GM12878 (cell line): ENCODE measurements at regions not wholly inside any gene's neighbourhood (a gene's known extent, or its start where the extent isn't known, plus 50 kb on each side); places are given as distances from the start of the nearest gene placed in this dataset.

Source experiments
- ATAC-seq: fragments of 200-7000 bp; cut with Tn5 transposase; 3 replicates; pipeline ENCODE4 v1.9.1; 2020; ENCODE audit warnings: mild to moderate bottlenecking, moderate library complexity
- BruUV-seq: library from RNA; stranded (reverse); fragments of 400-500 nt; replicated peaks from 2 replicates; lab custom pipeline; 2021; lab: Mats Ljungman, UMichigan
- CTCF ChIA-PET: fragments of 300-600 bp; sonication (Branson Sonifier 250); formaldehyde crosslinking; extraction: SDS; loops from one replicate; lab custom pipeline; 2021; ENCODE audit warnings: inconsistent platforms; lab: Yijun Ruan, JAX
- POLR2A ChIA-PET: fragments of 350-600 bp; formaldehyde crosslinking; extraction: SDS; loops from one replicate; lab custom pipeline; 2021; ENCODE audit warnings: inconsistent platforms; lab: Charles Lee
- RAD21 ChIA-PET: fragments of 300-600 bp; sonication (Branson Sonifier 250); formaldehyde crosslinking; loops from one replicate; lab custom pipeline; 2023; ENCODE audit warnings: antibody characterized with exemption; ENCODE audit not compliant: unreplicated experiment; lab: Charles Lee
- SMC1A ChIA-PET: fragments of 300-600 bp; sonication (Branson Sonifier 250); formaldehyde crosslinking; loops from one replicate; lab custom pipeline; 2023; ENCODE audit not compliant: unreplicated experiment, uncharacterized antibody; lab: Charles Lee
- DNase-seq: peaks from one replicate; pipeline ENCODE4 v3.0.0-alpha.2; 2011; ENCODE audit warnings: low read depth, low spot score
- FAIRE-seq: peaks from 3 replicates; lab custom pipeline; 2011; peaks lifted over from hg19 to GRCh38; lab: Jason Lieb, UNC
- H2AFZ ChIP-seq: 2 replicates; pipeline ENCODE4 v1.6.0; 2011; ENCODE audit warnings: low read depth, low read length, control low read depth; ENCODE audit not compliant: control insufficient read depth
- H3K27ac ChIP-seq: 2 replicates; pipeline ENCODE4 v1.5.1; 2011; ENCODE audit warnings: control low read depth; ENCODE audit not compliant: control insufficient read depth, insufficient read depth
- H3K27me3 ChIP-seq, 2 experiments: replicated peaks in 1 of 2; 2 replicates each; pipeline versions ENCODE4 v1.6.0 to v1.6.1; 2011; ENCODE audit warnings: low read length in 1 of 2; ENCODE audit not compliant: control insufficient read depth in 2 of 2, insufficient read depth in 2 of 2
- H3K36me3 ChIP-seq, 2 experiments: 2 replicates each; pipeline ENCODE4 v1.5.1; 2011; ENCODE audit warnings: low read length in 1 of 2; ENCODE audit not compliant: control insufficient read depth in 2 of 2, insufficient read depth in 2 of 2
- H3K4me1 ChIP-seq: 2 replicates; pipeline ENCODE4 v1.6.1; 2011; ENCODE audit warnings: mild to moderate bottlenecking, low read length, moderate library complexity, mixed read lengths; ENCODE audit not compliant: control insufficient read depth, insufficient read depth
- H3K4me2 ChIP-seq: 2 replicates; pipeline ENCODE4 v1.6.0; 2011; ENCODE audit warnings: control low read depth; ENCODE audit not compliant: control insufficient read depth, insufficient read depth
- H3K4me3 ChIP-seq: fragments of 200-600 bp; sonication (generic); 2 replicates; pipeline ENCODE4 v1.5.1; 2016
- H3K79me2 ChIP-seq: 2 replicates; pipeline ENCODE4 v1.6.0; 2011; ENCODE audit warnings: low read length; ENCODE audit not compliant: control insufficient read depth, insufficient read depth
- H3K9ac ChIP-seq: 2 replicates; pipeline ENCODE4 v1.8.0; 2011; ENCODE audit warnings: low read length, control low read depth, mixed read lengths; ENCODE audit not compliant: control insufficient read depth, insufficient read depth
- H3K9me3 ChIP-seq: replicated peaks from 3 replicates; pipeline ENCODE4 v1.5.1; 2011; ENCODE audit warnings: mild to moderate bottlenecking, low read length; ENCODE audit not compliant: control insufficient read depth, insufficient read depth
- H4K20me1 ChIP-seq: 2 replicates; pipeline ENCODE4 v1.6.0; 2011; ENCODE audit not compliant: control insufficient read depth, insufficient read depth
- BCL3 ChIP-seq: IDR thresholded peaks from 2 replicates; pipeline ENCODE4 v1.6.1; 2011; ENCODE audit warnings: borderline replicate concordance, low read depth, mild to moderate bottlenecking, moderate library complexity, low read length; ENCODE audit not compliant: insufficient read depth, poor library complexity, severe bottlenecking
- CEBPB ChIP-seq, 2 experiments: fragments of 150-350 bp in 1 of 2; IDR thresholded peaks; 2 replicates each; pipeline ENCODE4 v1.6.1; 2012 to 2014; ENCODE audit warnings: low read depth in 2 of 2, low read length in 2 of 2, borderline replicate concordance in 1 of 2, inconsistent platforms in 1 of 2
- EED ChIP-seq: sonication (generic); IDR thresholded peaks from 2 replicates; pipeline ENCODE4 v1.6.1; 2016; ENCODE audit warnings: antibody characterized with exemption, low read depth
- ETV6 ChIP-seq, 2 experiments: fragments of 450-650 bp in 1 of 2; IDR thresholded peaks in 1 of 2; conservative IDR thresholded peaks in 1 of 2; 2 replicates each; pipeline ENCODE4 v1.6.1; 2014; ENCODE audit warnings: antibody characterized with exemption in 1 of 2, borderline replicate concordance in 1 of 2, low read depth in 1 of 2, mild to moderate bottlenecking in 1 of 2, moderate library complexity in 1 of 2
- HCFC1 ChIP-seq: fragments of 150-350 bp; IDR thresholded peaks from 2 replicates; pipeline ENCODE4 v1.6.1; 2014; ENCODE audit warnings: low read length
- HDAC6 ChIP-seq: fragments of 200-600 bp; sonication (generic); IDR thresholded peaks from one replicate; pipeline ENCODE4 v1.8.0; 2017; ENCODE audit warnings: antibody characterized with exemption; ENCODE audit not compliant: unreplicated experiment
- LARP7 ChIP-seq: fragments of 450-650 bp; IDR thresholded peaks from 2 replicates; pipeline ENCODE4 v1.6.1; 2017; ENCODE audit warnings: mild to moderate bottlenecking
- MEF2A ChIP-seq: IDR thresholded peaks from 2 replicates; pipeline ENCODE4 v1.6.1; 2011; ENCODE audit warnings: low read depth, mild to moderate bottlenecking, low read length, moderate library complexity; ENCODE audit not compliant: insufficient read depth
- MEF2B ChIP-seq: fragments of 450-650 bp; IDR thresholded peaks from 2 replicates; pipeline ENCODE4 v1.6.1; 2018; ENCODE audit warnings: mild to moderate bottlenecking, moderate library complexity; ENCODE audit not compliant: partially characterized antibody, poor library complexity, severe bottlenecking
- POU2F2 ChIP-seq: IDR thresholded peaks from 3 replicates; pipeline ENCODE4 v1.6.1; 2011; ENCODE audit warnings: low read depth, mild to moderate bottlenecking, low read length, borderline replicate concordance
- RB1 ChIP-seq: fragments of 450-650 bp; formaldehyde crosslinking; IDR thresholded peaks from 2 replicates; pipeline ENCODE4 v1.6.1; 2017; ENCODE audit warnings: mild to moderate bottlenecking, borderline replicate concordance
- RELA ChIP-seq: fragments of 450-650 bp; IDR thresholded peaks from 2 replicates; pipeline ENCODE4 v1.8.0; 2014; ENCODE audit warnings: borderline replicate concordance; ENCODE audit not compliant: partially characterized antibody
- SIX5 ChIP-seq: IDR thresholded peaks from 2 replicates; pipeline ENCODE4 v1.6.1; 2011; ENCODE audit warnings: mild to moderate bottlenecking, low read depth, low read length, moderate library complexity; ENCODE audit not compliant: severe bottlenecking
- SP1 ChIP-seq: IDR thresholded peaks from one replicate; pipeline ENCODE4 v1.6.1; 2011; ENCODE audit warnings: low read depth, low read length
- ZNF274 ChIP-seq: IDR thresholded peaks from one replicate; pipeline ENCODE4 v1.8.0; 2011; ENCODE audit not compliant: insufficient read length, insufficient read depth
- WGBS: methylation state at CpG from one replicate; pipeline ENCODE4 v1.1.6; 2016; ENCODE audit warnings: low lambda C conversion rate; ENCODE audit not compliant: insufficient replicate concordance, insufficient coverage; ENCODE audit errors: missing lambda C conversion rate; 5-methylcytosine and 5-hydroxymethylcytosine counted together
- in situ Hi-C: fragments of 300-500 bp; cut with MboI; formaldehyde crosslinking; loops from 9 replicates; pipeline ENCODE4 v1.14.3; 2018; ENCODE audit warnings: mixed read lengths
- intact Hi-C: fragments of 100-400 bp; cut with micrococcal nuclease; formaldehyde crosslinking; loops from one replicate; pipeline ENCODE4 v1.14.2; 2022; ENCODE audit not compliant: unreplicated experiment
- TF ChIP-seq, protein P1 (sequence below): fragments of 450-650 bp; IDR thresholded peaks from 2 replicates; pipeline ENCODE4 v1.6.1; 2016; ENCODE audit warnings: mild to moderate bottlenecking

DNA sequence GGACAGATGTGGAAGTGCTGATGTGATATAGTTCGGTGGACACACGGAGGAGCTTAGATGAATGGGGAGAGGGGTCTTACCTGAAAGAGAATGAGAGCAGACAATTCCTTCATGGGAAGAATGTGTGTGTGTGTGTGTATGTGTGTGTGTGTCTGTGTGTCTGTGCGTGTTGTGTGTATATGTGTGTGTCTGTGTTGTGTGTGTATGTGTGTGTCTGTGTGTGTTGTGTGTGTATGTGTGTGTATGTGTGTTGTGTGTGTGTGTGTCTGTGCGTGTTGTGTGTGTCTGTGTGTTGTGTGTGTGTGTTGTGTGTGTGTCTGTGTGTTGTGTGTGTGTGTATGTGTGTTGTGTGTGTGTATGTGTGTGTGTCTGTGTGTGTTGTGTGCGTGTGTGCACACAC is 104.2 kb downstream of the FAM204A start:
- in situ Hi-C loops: loop anchor here (10.0 kb wide), 1 partner anchor 1013 kb away; no protein-coding TSS in a partner anchor
- no peak for FAIRE-seq
- RAD21 ChIA-PET: interaction anchor here (1.2 kb wide), 1 partner anchor 741 kb away, joined by 7 read pairs; no protein-coding TSS in a partner anchor

DNA sequence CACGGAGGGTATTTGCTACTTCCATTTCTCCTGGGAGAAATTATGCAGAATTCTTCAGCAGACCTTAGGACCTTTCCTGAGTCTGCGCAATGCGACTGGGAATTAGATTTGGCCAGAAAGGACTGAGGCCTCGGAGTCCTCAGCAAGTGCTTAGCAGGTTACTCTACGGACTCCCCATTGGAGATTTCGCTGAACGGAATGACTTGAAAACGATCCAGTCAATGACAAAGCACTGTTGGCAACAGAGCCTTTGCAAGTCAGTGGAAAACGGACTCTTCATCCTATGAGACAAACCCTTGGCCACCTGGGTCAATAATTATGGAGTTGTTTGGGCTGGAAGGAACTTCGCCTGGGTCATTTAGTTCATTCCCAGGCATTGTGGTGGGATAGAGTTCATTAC is 107.4 kb downstream of the FAM204A start:
- ChIA-PET CTCF (interaction anchor here (1.4 kb wide), 1 partner anchor 696 kb away, joined by 3 read pairs; no protein-coding TSS in a partner anchor), POLR2A (interaction anchor here (0.6 kb wide), 1 partner anchor 9 kb away, joined by 5 read pairs; no protein-coding TSS in a partner anchor), RAD21 (no interaction called here), SMC1A (no interaction called here)
- Histone ChIP-seq H4K20me1 (no peaks in the 10 kb centered on the region), H3K79me2 (no peaks in the 10 kb centered on the region), H2AFZ (no peak overlapping the region), H3K27ac (no peak overlapping the region), H3K4me1 (no peaks in the 10 kb centered on the region), H3K4me2 (no peak overlapping the region), H3K9me3 (no peaks in the 10 kb centered on the region), H3K9ac (no peak overlapping the region), H3K36me3 (no peaks in the 10 kb centered on the region), H3K27me3 (peaks cover 0 to 3% of the 10 kb centered on the region in 2 experiments; a peak in 2 of 4 replicates), H3K4me3 (no peak overlapping the region)
- 30% methylated on average over 10 of the region's 10 CpGs for WGBS
- BruUV-seq: no TSS peak
- no peak for ATAC-seq
- no peak for DNase-seq
- intact Hi-C loops (no loop called here), in situ Hi-C loops (loop anchor here (10.0 kb wide), 1 partner anchor 1010 kb away; no protein-coding TSS in a partner anchor)
- FAIRE-seq: no peak
- TF ChIP-seq BCL3 (no peak), SIX5 (no peak), MEF2B (no peak), MEF2A (no peak), LARP7 (no peak), ZNF274 (no peak), HCFC1 (no peak), SP1 (no peak), CEBPB (IDR thresholded peaks at IDR 0.05; ENCODE audit: borderline replicate concordance in 1 of 2, low read depth in 2 of 2, low read length in 2 of 2) (no peak), RB1 (no peak)

More for the DNA sequence above, 104.2 kb downstream of the FAM204A start:
- ChIA-PET CTCF (interaction anchor here (0.7 to 3.1 kb wide), 4 partner anchors 166 to 806 kb away, joined by 3 to 23 read pairs (median 4); no protein-coding TSS in a partner anchor), SMC1A (interaction anchor here (1.2 to 1.4 kb wide), 3 partner anchors 10 to 742 kb away, joined by 3 to 5 read pairs (median 4); no protein-coding TSS in a partner anchor), POLR2A (no interaction called here)
- no TSS peak for BruUV-seq
- H3K9ac ChIP-seq: no peak overlapping the region
- no peaks in the 10 kb centered on the region for H3K79me2 ChIP-seq
- no peaks in the 10 kb centered on the region for H3K36me3 ChIP-seq
- no peak overlapping the region for H3K4me3 ChIP-seq
- 4% methylated on average over 5 of the region's 5 CpGs for WGBS
- TF ChIP-seq EED (no peak), POU2F2 (no peak), HDAC6 (no peak), ETV6 (conservative IDR thresholded peaks at IDR 0.05 in 1 of 2, IDR thresholded peaks at IDR 0.05 in 1 of 2; ENCODE audit: borderline replicate concordance in 1 of 2, low read depth in 1 of 2) (no peak), RELA (no peak)
- TF ChIP-seq, protein P1, sequence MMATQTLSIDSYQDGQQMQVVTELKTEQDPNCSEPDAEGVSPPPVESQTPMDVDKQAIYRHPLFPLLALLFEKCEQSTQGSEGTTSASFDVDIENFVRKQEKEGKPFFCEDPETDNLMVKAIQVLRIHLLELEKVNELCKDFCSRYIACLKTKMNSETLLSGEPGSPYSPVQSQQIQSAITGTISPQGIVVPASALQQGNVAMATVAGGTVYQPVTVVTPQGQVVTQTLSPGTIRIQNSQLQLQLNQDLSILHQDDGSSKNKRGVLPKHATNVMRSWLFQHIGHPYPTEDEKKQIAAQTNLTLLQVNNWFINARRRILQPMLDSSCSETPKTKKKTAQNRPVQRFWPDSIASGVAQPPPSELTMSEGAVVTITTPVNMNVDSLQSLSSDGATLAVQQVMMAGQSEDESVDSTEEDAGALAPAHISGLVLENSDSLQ: no peak
- no peaks in the 10 kb centered on the region for H3K9me3 ChIP-seq
- DNase-seq (no peak), ATAC-seq (no peak)
- intact Hi-C loops: no loop called here
- H3K27me3 ChIP-seq: peaks cover 0 to 6% of the 10 kb centered on the region in 2 experiments; a peak in 2 of 4 replicates
- H3K4me2 ChIP-seq: no peak overlapping the region
- H4K20me1 ChIP-seq: no peaks in the 10 kb centered on the region
- no peak overlapping the region for H2AFZ ChIP-seq
- H3K27ac ChIP-seq: no peak overlapping the region
- H3K4me1 ChIP-seq: no peaks in the 10 kb centered on the region
